ENCODE measurements at regions not wholly inside any gene's neighbourhood (a gene's known extent, or its start where the extent isn't known, plus 50 kb on each side); places are given as distances from the start of the nearest gene placed in this dataset.

DNA sequence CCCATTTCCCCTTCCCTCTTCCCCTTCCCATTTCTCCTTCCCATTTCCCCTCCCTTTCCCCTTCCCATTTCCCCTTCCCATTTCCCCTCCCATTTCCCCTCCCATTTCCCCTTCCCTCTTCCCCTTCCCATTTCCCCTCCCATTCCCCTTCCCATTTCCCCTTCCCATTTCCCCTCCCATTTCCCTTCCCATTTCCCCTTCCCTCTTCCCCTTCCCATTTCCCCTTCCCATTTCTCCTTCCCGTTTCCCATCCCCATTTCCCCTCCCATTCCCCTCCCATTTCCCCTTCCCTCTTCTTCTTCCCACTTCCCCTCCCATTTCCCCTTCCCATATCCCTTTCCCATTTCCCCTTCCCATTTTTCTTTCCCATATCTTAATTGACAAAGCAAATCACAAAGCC is 109.0 kb downstream of the OLFM1 start:
- no peak for DNase-seq (ENCODE audit: low read depth)

DNA sequence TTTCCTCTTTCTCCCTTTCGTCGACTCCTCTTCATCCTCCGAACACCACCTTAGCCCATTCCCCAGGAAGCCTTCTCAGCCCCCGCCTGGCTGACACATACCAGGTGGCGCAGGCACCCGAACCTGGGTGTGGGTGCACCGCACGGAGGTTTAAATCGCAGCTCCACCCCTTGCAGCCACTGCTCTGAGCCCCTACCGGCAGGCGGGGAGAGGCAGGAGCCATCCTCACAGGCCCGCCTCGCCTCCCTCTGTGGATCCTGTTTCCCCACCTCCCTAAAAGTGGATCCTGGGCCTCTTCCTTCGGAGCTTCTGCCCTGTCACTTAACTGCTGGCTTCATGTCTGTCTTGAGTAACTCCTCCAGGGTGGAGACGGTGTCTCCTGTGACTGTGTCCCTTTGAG is 110.7 kb downstream of the OLFM1 start:
- DNase-seq (ENCODE audit: low read depth) = no peak

DNA sequence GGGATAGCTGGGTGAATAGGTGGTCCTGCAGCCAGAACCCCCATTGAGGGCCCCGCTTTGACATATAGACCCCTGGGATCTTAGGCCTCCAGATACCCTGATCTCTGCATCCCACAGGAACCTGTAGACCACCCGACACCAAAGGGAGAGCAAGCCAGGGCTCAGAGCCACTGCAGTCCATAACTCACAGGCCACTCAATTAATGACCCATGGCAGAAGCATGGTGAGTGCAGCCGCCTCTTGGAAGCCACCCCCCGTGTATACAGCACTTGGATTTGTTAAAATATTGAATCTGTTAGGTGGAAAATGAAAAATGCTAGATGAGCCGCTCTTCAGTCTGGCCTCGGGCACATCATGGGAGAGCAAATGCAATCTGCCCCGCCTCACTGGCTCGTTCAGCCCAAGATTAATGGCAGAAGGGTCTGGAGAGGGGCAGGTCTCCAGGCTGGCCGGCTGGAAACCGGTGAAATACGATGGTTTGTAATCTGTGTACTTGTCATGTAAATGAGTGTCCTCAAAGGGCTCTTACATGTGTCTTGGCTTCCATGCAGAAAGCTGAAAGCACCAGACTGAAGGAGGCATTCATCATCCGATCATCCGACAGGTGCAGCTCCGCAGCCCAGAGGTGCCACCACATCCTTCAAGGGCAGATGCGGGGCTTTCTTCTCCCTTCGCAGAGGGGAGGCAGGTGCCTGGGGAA is 111.3 kb downstream of the OLFM1 start:
- DNase-seq (ENCODE audit: low read depth) = no peak

GRCh38 chr9:135199489-135199888 is 112.0 kb downstream of the OLFM1 start:
- DNase-seq (ENCODE audit: low read depth) = no peak

DNA sequence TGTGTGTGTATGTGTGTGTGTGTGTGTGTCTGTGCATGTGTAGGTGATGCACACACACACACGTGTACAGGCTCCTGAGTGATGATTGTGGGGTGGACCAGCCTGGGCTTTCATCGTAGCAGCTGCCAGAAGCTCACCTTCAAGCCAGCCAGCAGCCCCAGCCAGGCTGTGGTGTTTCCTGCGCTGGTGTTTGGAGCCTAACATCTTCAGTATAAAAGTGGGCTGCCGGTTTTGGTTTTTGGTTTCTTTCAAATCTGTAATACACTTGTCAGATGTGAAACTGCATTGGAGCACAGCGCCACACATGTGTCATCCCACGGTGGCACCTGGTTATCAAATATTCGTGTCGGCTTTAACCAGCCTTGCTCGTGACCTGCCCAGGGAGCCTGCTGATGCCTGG is 114.2 kb downstream of the OLFM1 start:
- no peak for DNase-seq (ENCODE audit: low read depth)

DNA sequence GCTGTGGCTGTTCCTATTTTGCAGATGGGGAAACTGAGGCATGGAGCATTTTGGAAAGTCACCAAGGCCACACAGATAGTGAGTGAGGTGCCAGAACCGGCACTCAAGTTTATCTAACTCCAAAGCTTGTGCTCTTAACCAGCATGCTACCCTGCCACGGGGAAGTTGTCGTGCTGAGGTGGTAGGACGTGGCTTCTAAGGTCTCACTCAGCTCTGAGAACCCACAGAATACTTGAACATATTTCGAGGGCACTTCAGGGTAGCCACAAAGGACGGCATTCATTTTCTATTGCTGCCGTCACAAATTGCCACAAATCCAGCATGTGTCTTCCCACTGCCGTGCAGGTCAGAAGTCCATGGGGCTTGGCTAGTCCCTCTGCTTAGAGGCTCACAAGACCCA is 116.7 kb downstream of the OLFM1 start:
- DNase-seq (ENCODE audit: low read depth) = no peak

DNA sequence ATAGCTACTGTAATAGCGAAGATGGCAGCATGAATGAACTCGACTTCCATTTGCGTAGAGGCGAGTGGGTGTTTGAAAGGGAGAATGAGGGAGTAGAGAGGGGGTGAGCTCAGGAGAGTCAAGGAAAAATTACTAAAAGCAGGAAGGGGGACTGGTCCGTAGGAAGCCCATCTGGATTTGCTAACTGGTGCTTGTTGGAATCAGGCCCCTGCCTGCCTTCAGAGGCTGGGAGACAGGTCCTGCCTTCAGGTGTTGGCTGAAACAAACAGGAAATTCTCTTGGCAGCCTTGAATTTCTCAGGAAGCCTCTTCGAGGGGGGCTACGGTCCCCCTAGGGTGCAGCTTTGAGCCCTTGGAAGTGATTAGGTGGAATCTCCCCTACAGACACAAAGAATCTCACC is 121.7 kb downstream of the OLFM1 start:
- no peak for DNase-seq (ENCODE audit: low read depth)

GRCh38 chr9:135209852-135210251 is 122.4 kb downstream of the OLFM1 start:
- no peak for DNase-seq (ENCODE audit: low read depth)

GRCh38 chr9:135210676-135211523 is 123.4 kb downstream of the OLFM1 start:
- DNase-seq (ENCODE audit: low read depth) = no peak

DNA sequence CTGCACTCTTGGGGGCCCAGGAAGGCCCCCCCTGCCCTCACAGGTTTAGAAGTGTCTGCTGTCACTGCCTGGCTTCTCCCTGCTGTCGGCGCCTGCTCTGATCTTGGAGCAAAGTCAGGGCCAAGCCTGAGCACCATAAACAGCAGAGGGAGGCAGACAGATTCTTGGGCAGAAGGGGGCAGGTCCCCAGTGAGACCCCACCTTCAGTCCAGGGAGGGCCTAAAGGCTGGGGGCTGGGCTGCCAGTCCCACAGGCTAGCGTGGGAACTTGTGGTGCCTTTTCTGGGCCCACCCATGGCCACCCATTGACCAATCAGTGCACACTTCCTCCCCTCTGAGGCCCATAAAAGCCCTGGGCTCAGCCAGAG is 124.0 kb downstream of the OLFM1 start:
- DNase-seq (ENCODE audit: low read depth) = no peak

DNA sequence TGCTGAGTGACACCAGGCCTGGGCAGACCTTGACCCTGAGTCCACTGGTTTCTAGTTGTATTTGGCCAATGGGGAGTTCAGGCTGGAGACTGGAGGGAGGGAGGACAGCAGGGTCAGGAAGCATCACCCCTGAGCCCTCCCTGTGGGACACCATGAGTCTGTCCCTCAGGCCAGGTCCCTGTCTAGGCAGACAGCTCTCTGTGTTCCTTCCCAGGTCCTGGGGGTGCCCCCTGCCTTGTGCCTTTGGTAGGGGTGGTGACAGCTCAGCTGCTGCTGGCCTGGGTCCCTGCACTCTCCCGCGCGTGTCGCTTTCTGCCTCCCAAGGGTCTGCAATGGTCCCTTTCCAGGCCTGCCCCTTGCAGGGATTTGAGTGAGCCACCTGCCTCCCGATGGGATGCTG is 125.5 kb downstream of the OLFM1 start:
- DNase-seq (ENCODE audit: low read depth) = no peak

GRCh38 chr9:135213566-135213965 is 126.1 kb downstream of the OLFM1 start:
- DNase-seq (ENCODE audit: low read depth) = no peak

- DNase-seq (ENCODE audit: low read depth) = no peak
Observed at GRCh38 chr9:135214054-135214640, 126.7 kb downstream of the OLFM1 start.

GRCh38 chr9:135214706-135215105 is 127.2 kb downstream of the OLFM1 start:
- DNase-seq (ENCODE audit: low read depth) = no peak

DNA sequence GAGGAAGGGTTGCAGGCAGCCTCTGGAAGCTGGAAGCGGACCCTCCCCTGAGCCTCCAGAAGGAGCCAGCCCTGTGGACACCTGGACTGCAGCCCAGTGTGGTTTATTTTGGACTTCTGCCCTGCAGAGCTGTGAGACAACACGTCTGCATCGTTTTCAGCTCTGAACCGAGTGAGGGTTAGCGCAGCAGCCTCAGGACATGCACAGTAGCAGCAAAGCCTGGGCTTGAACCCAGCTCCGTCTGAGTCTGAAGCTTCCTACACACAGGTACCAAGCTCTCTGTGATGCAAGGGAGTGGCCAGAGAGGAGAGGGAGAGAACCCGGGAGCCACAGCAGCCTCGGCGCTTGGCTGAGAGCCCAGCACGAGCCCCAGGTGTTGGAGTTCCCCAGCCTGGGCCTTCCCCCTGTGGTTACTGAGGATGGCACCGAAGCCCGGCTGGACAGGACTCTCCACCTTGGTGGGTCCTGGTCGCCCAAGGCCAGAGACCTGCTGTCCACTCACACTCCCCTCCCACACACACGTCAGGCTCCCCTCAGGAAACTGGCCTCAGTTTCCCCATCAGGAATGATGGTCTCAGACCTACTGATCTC is 128.2 kb downstream of the OLFM1 start:
- no peak for DNase-seq (ENCODE audit: low read depth)

DNA sequence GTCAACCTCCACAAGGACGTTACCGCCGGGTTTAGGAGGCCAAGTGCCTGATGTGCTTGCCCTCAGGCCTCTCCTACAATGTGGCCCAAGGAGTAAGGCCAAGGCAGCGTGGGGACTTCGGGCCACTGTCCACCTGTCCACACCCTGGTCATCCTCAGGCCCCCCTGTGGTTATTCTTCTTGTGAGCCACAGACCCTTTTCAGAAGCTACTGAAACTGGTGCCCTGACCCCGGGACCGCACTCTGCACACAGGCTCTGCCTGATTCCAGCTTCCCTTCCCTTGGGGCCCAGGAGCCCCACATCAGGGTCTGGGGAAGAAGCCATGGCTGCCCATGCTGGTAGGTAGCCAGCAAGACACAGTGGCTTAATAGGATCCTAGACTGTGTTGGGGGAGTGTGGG is 128.8 kb downstream of the OLFM1 start:
- DNase-seq (ENCODE audit: low read depth) = no peak

DNA sequence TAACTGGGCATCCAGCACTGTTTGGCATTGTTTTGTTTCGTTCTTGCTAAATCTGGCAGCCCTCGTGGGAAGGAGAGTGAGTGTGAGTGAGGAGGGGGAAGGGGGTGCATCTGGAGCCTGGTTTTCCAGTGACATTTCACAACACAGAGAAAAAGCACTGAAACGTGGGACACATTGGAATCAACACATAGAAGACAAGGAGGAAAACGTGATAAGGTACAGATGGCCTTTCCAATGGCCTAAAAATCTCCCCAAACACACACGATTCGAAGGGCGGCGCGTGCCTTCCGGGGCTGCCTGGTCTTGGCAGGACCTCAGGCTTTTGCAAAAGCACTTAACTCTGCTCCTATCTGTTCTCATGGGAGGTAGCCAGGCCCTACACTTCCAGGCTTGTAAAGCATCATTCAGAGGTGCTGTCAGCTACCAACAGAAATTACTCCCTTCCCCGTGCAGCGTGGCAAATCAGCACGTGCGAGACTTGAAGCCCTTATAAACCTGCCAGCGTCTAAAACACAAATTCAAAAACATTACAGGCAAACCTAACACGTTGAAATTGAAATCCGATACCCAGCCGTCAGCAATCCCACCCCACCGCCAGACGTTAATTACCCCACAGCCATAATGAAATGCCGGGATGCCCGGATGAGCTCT is 129.4 kb downstream of the OLFM1 start:
- DNase-seq (ENCODE audit: low read depth) = no peak

DNA sequence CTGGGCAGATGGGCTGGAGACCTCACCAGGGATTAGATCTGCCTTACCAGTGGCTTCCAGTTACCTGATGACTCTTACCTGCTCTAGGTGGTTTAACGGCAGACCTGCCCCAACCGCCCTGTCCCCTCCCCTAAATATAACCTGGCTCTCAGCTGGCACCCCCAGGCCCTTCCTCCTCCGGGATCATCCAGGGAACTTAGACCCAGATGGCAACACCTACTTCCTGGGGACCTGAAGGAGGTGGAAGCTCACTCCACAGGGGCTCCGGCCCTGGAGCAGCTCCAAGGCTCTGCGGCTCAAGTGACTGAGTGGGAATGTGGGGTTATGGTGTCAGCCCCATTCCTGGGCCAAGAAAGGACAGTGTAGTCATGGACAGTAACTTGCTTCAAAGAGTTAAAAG is 130.4 kb downstream of the OLFM1 start:
- no peak for DNase-seq (ENCODE audit: low read depth)

DNA sequence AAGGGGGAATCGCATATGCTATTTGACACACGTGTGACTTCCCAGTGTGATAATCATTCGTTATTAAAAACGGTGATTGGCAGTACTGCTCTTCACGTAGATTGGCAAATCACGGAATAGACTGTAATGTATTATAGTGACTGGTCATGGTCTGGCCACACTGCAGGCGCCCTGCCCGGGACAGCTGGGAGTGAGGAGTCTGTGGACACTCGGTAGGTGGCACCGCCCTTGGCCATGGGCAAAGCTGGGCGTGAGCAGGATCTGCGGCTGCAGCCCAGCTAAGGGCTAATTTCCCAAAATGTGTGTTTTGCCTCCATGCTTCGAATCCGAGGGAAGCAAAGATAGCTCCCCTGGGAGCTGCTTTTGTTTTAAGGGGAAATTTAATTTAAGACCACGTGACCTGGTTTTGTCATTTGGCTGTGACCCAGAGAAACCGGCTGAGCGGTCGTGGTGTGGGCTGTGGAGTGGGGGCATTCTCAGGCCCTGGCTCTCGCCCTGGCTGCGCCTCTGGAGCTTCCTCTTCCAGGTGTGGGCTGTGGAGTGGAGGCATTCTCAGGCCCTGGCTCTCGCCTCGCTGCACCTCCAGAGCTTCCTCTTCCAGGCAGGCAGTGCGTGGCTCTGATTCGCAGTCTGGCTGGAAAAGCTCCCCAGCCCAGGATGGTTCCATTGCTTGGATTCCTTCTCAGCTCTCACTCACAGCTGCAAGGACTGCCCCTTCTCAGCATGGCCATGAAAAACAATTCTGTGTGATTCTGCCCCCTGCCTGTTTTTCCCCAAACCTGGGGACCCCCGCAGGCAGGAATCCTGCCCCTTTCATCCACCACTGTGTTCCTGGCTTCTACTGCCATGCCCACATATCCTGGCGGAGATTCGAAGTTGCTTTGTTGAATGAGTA is 131.1 kb downstream of the OLFM1 start:
- DNase-seq (ENCODE audit: low read depth) = no peak

GRCh38 chr9:135219676-135220600 is 132.5 kb downstream of the OLFM1 start:
- DNase-seq (ENCODE audit: low read depth) = no peak
